ENCODE measurements at regions not wholly inside any gene's neighbourhood (a gene's known extent, or its start where the extent isn't known, plus 50 kb on each side); places are given as distances from the start of the nearest gene placed in this dataset.
A peak's percentile ranks its signal among the peaks of the same experiment; 100 is the strongest.
"Not testable (repeated sequence)": the region's sequence is repeated elsewhere in the genome, so short reads cannot be mapped to it uniquely, and the experiment has no call there.

GRCh38 chr1:208979776-208980175, 603.7 kb upstream of the CAMK1G start:
- DNase-seq: no peak

- no peak for DNase-seq
These were observed 602.9 kb upstream of the CAMK1G start for GRCh38 chr1:208980605-208981004.

- no peak for DNase-seq
These were observed 598.3 kb upstream of the CAMK1G start for GRCh38 chr1:208985231-208985630.

- DNase-seq: peak; percentile 6
These were observed 594.7 kb upstream of the CAMK1G start for GRCh38 chr1:208988811-208989222.

GRCh38 chr1:208990456-208990855, 593.1 kb upstream of the CAMK1G start:
- DNase-seq: no peak

GRCh38 chr1:208997053-208997452, 586.5 kb upstream of the CAMK1G start:
- not testable (repeated sequence) for DNase-seq

- DNase-seq: no peak
These were observed 585.7 kb upstream of the CAMK1G start for GRCh38 chr1:208997726-208998312.

GRCh38 chr1:209008586-209008985, 574.9 kb upstream of the CAMK1G start:
- no peak for DNase-seq

- DNase-seq: no peak
These were observed 572.9 kb upstream of the CAMK1G start for GRCh38 chr1:209010475-209011230.

GRCh38 chr1:209012443-209013196, 570.9 kb upstream of the CAMK1G start:
- no peak for DNase-seq

GRCh38 chr1:209015092-209015491, 568.4 kb upstream of the CAMK1G start:
- no peak for DNase-seq

- no peak for DNase-seq
These were observed 561.9 kb upstream of the CAMK1G start for GRCh38 chr1:209021622-209022021.

- no peak for DNase-seq
These were observed 559.7 kb upstream of the CAMK1G start for GRCh38 chr1:209023790-209024189.

GRCh38 chr1:209029737-209030136, 553.8 kb upstream of the CAMK1G start:
- DNase-seq: no peak

- no peak for DNase-seq
These were observed 552.9 kb upstream of the CAMK1G start for GRCh38 chr1:209030454-209031167.

- no peak for DNase-seq
These were observed 546.5 kb upstream of the CAMK1G start for GRCh38 chr1:209037064-209037463.

GRCh38 chr1:209038316-209038715, 545.2 kb upstream of the CAMK1G start:
- no peak for DNase-seq

GRCh38 chr1:209038735-209039134, 544.8 kb upstream of the CAMK1G start:
- DNase-seq: no peak

GRCh38 chr1:209040351-209040750, 543.2 kb upstream of the CAMK1G start:
- no peak for DNase-seq

GRCh38 chr1:209041927-209042326, 541.6 kb upstream of the CAMK1G start:
- no peak for DNase-seq

- DNase-seq: no peak
These were observed 541.1 kb upstream of the CAMK1G start for GRCh38 chr1:209042413-209042812.

GRCh38 chr1:209045331-209046057, 538.0 kb upstream of the CAMK1G start:
- DNase-seq: no peak

GRCh38 chr1:209046058-209046417, 537.5 kb upstream of the CAMK1G start:
- no peak for DNase-seq
